ENCODE measurements at regions not wholly inside any gene's neighbourhood (a gene's known extent, or its start where the extent isn't known, plus 50 kb on each side); places are given as distances from the start of the nearest gene placed in this dataset.

- H3K9me3 ChIP-seq: no peaks in the 10 kb centered on the region
- 84% methylated on average over 5 of the region's 5 CpGs for WGBS
- intact Hi-C loops (cut with DNase I): no loop called here
Observed at GRCh38 chr9:758146-758545, 83.4 kb upstream of the DMRT1 start.

GRCh38 chr9:759541-759940 is 82.0 kb upstream of the DMRT1 start:
- H3K27me3 ChIP-seq (replicated peaks; ENCODE audit: insufficient read depth): no peaks in the 10 kb centered on the region
- no peak overlapping the region for H3K27ac ChIP-seq
- no peaks in the 10 kb centered on the region for H3K36me3 ChIP-seq
- H3K9me3 ChIP-seq: no peaks in the 10 kb centered on the region
- 74% methylated on average over 8 of the region's 8 CpGs for WGBS
- no peak overlapping the region for H3K4me3 ChIP-seq
- intact Hi-C loops (cut with DNase I): no loop called here
- no peak for DNase-seq (ENCODE audit: low spot score)
- TF ChIP-seq POLR2AphosphoS5 (IDR thresholded peaks at IDR 0.05): no peak
- TF ChIP-seq POLR2A (IDR thresholded peaks at IDR 0.05): no peak
- TF ChIP-seq CTCF (IDR thresholded peaks at IDR 0.05): no peak
- H3K4me1 ChIP-seq (replicated peaks): no peaks in the 10 kb centered on the region

More at GRCh38 chr9:758146-758545, 83.4 kb upstream of the DMRT1 start:
- H3K4me3 ChIP-seq: no peak overlapping the region
- no peak overlapping the region for H3K27ac ChIP-seq
- no peaks in the 10 kb centered on the region for H3K27me3 ChIP-seq (replicated peaks; ENCODE audit: insufficient read depth)
- H3K36me3 ChIP-seq: no peaks in the 10 kb centered on the region
- no peaks in the 10 kb centered on the region for H3K4me1 ChIP-seq (replicated peaks)
- no peak for TF ChIP-seq POLR2A (IDR thresholded peaks at IDR 0.05)
- no peak for TF ChIP-seq POLR2AphosphoS5 (IDR thresholded peaks at IDR 0.05)
- no peak for TF ChIP-seq CTCF (IDR thresholded peaks at IDR 0.05)
- DNase-seq (ENCODE audit: low spot score): no peak

- no peak for DNase-seq (ENCODE audit: low spot score)
- H3K27me3 ChIP-seq (replicated peaks; ENCODE audit: insufficient read depth): no peaks in the 10 kb centered on the region
- no peak overlapping the region for H3K4me3 ChIP-seq
- no peaks in the 10 kb centered on the region for H3K36me3 ChIP-seq
- H3K27ac ChIP-seq: no peak overlapping the region
- TF ChIP-seq CTCF (IDR thresholded peaks at IDR 0.05) (no peak), POLR2A (IDR thresholded peaks at IDR 0.05) (no peak), POLR2AphosphoS5 (IDR thresholded peaks at IDR 0.05) (no peak)
- intact Hi-C loops (cut with DNase I): loop anchor here (5.0 kb wide), 1 partner anchor 373 kb away; no protein-coding TSS in a partner anchor
- no peaks in the 10 kb centered on the region for H3K4me1 ChIP-seq (replicated peaks)
- H3K9me3 ChIP-seq: no peaks in the 10 kb centered on the region
- WGBS: 76% methylated on average over 10 of the region's 10 CpGs
Observed at GRCh38 chr9:759983-760736, 81.3 kb upstream of the DMRT1 start.

- intact Hi-C loops (cut with DNase I): loop anchor here (5.0 kb wide), 1 partner anchor 374 kb away; no protein-coding TSS in a partner anchor
- Histone ChIP-seq H3K4me3 (no peak overlapping the region), H3K9me3 (no peaks in the 10 kb centered on the region), H3K4me1 (replicated peaks) (no peaks in the 10 kb centered on the region), H3K36me3 (no peaks in the 10 kb centered on the region), H3K27me3 (replicated peaks; ENCODE audit: insufficient read depth) (no peaks in the 10 kb centered on the region), H3K27ac (no peak overlapping the region)
- TF ChIP-seq POLR2AphosphoS5 (IDR thresholded peaks at IDR 0.05) (peak; percentile 28), CTCF (IDR thresholded peaks at IDR 0.05) (no peak)
- DNase-seq (ENCODE audit: low spot score): no peak
- 53% methylated on average over 7 of the region's 7 CpGs for WGBS
Observed at GRCh38 chr9:761176-761792, 80.2 kb upstream of the DMRT1 start.

All from prostate gland (tissue), 2 donors.